Anterior cingulate cortex (tissue), 58 donors: ENCODE measurements at regions not wholly inside any gene's neighbourhood (a gene's known extent, or its start where the extent isn't known, plus 50 kb on each side); places are given as distances from the start of the nearest gene placed in this dataset.

Experiments used
- DNase-seq, 58 donors: peaks; one replicate each; lab custom pipeline; 2025; lab: John Stamatoyannopoulos, UW

GRCh38 chrX:39709364-39709763 lies 388.4 kb downstream of the BCOR start:
- no peak for DNase-seq

GRCh38 chrX:39709812-39710211 lies 387.9 kb downstream of the BCOR start:
- DNase-seq, result no peak

- DNase-seq, result no peak
These were observed 387.0 kb downstream of the BCOR start for GRCh38 chrX:39710776-39711175.

GRCh38 chrX:39714471-39714870 lies 383.3 kb downstream of the BCOR start:
- DNase-seq, result no peak

- DNase-seq, result no peak
These were observed 381.4 kb downstream of the BCOR start for GRCh38 chrX:39716401-39716800.

GRCh38 chrX:39716802-39717540 lies 380.8 kb downstream of the BCOR start:
- DNase-seq, result no peak

DNA sequence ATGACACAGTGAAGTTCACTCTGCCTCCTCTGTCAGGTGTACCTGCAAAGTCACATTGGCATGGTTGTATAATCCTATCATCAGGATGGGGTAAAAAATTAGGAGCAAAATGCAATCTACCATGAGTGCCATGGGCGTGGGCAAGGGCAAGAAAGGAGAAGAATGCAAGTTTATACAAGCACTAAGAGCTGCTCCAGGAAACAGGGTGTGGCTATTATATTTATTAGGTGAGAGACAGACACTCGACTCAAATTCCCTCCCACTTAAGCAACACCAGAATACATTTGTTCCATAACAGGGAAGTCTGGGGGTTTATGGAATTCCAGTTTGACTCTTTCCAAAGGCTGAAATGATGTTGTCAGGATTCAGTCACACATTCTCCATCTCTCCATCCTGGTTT lies 378.8 kb downstream of the BCOR start:
- no peak for DNase-seq

DNA sequence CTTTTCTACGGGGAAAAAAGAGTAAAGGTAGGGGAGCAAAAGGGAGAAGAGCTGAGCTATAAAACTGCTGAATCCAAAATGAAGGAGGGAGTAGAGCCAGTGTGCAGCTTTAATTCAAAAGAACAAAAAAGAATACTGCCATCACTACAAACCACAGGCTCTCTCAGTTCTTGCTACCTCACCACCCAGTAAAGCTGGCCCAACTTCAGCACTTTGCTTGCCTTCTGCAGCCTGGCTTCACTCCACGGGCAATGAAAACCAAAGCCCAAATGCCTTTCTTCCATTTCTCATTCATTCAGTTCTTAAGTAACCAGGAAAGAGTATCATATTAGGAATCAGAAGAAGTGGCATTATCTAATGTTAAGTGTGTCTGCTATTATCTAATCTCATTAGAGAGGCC lies 376.8 kb downstream of the BCOR start:
- DNase-seq, result no peak

DNA sequence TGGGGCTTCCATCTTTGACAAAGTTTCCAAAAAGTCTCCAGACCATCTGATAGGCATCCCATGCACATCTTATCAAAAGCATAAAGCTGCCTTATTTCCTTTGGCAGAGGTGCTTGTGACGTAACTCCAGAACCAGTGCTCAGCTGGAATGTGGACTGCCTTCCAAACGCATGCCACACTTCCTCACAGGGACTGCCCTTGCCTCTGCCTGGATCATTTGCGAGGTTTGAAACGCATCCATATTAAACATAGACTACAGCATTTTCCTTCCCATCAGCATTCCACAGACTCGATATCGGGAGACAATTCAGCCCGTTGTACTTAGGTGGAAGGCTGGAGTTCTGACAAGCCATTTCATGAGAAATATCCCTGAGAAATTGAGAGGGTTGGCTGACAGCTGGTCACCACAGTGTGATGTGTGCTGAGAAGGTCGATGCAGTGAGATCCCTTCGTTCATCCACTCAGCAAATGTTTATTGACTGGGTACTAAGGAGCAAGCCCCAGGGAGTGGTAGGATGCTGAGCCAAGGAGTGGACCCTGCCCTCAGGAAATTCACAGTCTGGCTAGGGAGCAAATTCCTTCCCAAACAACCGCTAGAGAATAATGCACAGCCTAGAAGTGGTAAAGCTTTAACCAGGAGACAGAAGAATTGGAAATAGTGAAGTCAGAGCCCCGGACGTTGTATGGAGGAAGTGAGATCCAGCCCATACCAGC lies 376.0 kb downstream of the BCOR start:
- DNase-seq, result no peak

GRCh38 chrX:39724544-39724943 lies 373.2 kb downstream of the BCOR start:
- DNase-seq, result no peak

GRCh38 chrX:39725114-39725513 lies 372.6 kb downstream of the BCOR start:
- no peak for DNase-seq

GRCh38 chrX:39725928-39726619 lies 371.7 kb downstream of the BCOR start:
- DNase-seq, result no peak

DNA sequence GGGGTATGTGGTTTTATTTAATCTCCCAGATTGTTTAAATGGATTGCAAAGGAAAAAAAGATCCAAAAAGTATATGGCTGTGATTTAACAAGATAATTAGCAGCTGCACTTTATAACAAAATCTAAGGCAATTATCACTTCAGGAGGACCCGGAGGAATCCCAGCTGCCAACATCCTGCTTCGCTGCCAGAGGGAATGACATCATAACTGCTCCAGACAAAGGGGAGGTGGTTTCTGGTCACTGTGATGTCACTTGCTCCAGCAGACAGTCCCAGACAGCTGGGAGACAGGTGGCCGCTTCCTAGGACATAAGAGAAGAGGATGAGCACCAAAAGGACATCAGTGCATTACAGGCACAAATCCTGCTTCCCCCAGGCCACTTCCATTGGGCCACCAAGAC lies 371.0 kb downstream of the BCOR start:
- DNase-seq, result peak in 1 of 58 donors; percentile 6

DNA sequence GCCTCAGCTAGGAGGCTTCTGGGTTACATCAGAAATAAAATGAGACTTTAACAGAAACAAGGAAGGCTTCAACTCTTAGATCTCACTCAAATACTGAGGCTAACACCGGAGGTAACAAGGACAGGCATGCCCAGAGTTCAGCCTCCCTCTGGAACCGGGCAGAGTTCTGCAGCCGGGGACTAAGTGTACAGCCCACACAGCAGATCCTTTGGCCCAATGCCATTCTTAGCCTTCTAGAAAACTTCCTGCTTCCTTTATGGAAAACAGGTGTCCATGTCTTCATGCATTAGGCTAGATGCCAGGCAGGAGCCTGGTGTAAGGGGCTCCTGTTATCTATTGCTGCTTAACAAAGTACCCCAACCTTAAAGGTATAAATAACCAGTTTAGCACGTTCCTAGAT lies 369.7 kb downstream of the BCOR start:
- no peak for DNase-seq

DNA sequence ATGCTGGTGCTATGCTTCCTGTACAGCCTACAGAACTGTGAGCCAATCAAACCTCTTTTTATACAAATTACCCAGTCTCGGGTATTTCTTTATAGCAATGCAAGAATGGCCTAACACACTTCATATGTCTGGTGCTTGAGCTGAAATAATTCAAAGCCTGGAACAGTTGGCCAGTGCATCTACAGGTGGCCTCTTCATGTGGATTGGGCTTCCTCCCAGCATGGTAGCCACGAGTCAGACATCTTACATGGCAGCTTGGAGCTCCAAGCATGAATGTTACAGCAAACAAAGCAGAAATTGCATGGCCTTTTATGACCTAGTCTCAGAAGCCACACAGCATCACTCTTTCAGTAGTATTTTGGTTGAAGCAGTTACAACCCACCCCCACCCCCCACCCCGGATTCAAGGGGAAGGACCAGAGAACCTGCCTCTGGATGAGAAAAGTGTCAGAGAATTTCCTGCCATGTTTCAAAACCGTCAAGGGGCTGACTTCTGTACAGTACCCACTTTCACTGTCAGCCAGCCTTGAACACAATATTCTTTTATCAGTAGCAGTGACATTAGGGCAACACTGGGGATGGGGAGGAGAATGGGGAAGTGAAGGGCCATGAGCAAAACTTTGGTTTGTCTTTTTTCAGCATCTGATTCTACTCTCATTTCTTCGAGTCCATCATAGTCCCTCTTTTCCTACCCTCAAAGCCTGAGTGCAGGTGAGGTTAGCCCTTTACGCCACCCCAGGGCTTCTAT lies 368.7 kb downstream of the BCOR start:
- no peak for DNase-seq

- peak in 10 of 58 donors; percentile 1 to 24 (median 16) for DNase-seq
These were observed 367.6 kb downstream of the BCOR start for GRCh38 chrX:39729981-39730661.

- DNase-seq, result peak in 53 of 58 donors; percentile 1 to 57 (median 26)
These were observed 367.0 kb downstream of the BCOR start for GRCh38 chrX:39730662-39731329.

- DNase-seq, result no peak
These were observed 366.5 kb downstream of the BCOR start for GRCh38 chrX:39731330-39731667.

DNA sequence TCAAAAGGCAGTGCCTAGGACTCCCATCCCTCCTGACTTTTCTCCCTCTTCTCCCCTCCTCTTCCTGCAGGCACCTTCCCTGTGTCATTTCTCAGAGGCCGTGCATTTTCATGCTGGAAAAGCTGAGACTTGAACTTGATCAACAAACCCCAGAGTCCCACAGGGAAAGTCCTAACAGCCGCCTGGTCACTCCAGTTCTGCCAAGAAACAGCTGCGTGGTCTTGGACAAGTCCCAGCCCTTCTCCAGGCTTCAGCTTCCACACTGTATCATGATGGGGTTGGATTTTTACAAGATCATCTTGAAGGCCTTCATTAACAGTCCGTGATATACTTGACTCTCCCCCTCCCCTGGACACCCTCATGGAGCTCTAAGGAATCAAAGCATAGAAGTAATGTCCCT lies 366.0 kb downstream of the BCOR start:
- DNase-seq, result no peak

DNA sequence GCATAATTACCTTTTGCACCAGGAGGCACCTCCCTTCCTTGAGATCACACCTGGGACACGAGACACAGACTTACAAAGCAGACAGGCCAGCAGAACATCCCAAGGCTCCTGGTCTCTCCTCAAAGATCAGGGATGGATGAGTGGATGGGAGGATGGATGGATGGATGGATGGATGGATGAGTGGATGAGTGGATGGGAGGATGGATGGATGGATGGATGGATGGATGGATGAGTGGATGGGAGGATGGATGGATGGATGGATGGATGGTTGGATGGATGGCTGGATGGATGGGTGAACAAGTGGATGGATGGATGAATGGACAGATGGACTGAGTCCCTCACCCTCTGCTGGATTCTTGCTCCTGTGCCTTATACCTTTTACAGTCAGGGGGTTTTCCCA lies 364.0 kb downstream of the BCOR start:
- no peak for DNase-seq
